Left ventricle myocardium inferior (tissue), 1 donor: ENCODE measurements at regions not wholly inside any gene's neighbourhood (a gene's known extent, or its start where the extent isn't known, plus 50 kb on each side); places are given as distances from the start of the nearest gene placed in this dataset.
"Not testable (repeated sequence)": the region's sequence is repeated elsewhere in the genome, so short reads cannot be mapped to it uniquely, and the experiment has no call there.

ENCODE experiments used
- DNase-seq: peaks from one replicate; pipeline ENCODE4 v3.0.0-alpha.2; 2020
- H3K27ac ChIP-seq: fragments of 200-600 bp; replicated peaks from 2 replicates; pipeline ENCODE4 v1.8.0; 2021
- H3K27me3 ChIP-seq: fragments of 200-600 bp; 2 replicates; pipeline ENCODE4 v1.8.0; 2021; ENCODE audit warnings: low read depth
- H3K36me3 ChIP-seq: fragments of 200-600 bp; 2 replicates; pipeline ENCODE4 v1.8.0; 2021
- H3K4me1 ChIP-seq: fragments of 200-600 bp; 2 replicates; pipeline ENCODE4 v1.8.0; 2021
- H3K4me3 ChIP-seq: fragments of 200-600 bp; 2 replicates; pipeline ENCODE4 v1.8.0; 2021; ENCODE audit warnings: mild to moderate bottlenecking, moderate library complexity
- H3K9me3 ChIP-seq: fragments of 200-600 bp; replicated peaks from 2 replicates; pipeline ENCODE4 v1.8.0; 2021
- CTCF ChIP-seq: fragments of 200-600 bp; IDR thresholded peaks from 2 replicates; pipeline ENCODE4 v1.8.0; 2021; ENCODE audit warnings: antibody characterized with exemption, mild to moderate bottlenecking, borderline replicate concordance
- intact Hi-C: fragments of 100-400 bp; cut with micrococcal nuclease; formaldehyde crosslinking; loops from one replicate; pipeline ENCODE4 v1.11.0; 2022
- donor health status: DM: no; HTN: yes; CAD: no; lungs with severe emphysema.

- Histone ChIP-seq H3K27ac (no peak overlapping the region), H3K4me1 (no peaks in the 10 kb centered on the region), H3K27me3 (peaks cover 35% of the 10 kb centered on the region), H3K9me3 (no peaks in the 10 kb centered on the region), H3K36me3 (no peaks in the 10 kb centered on the region), H3K4me3 (no peak overlapping the region)
- no peak for DNase-seq
- intact Hi-C loops: no loop called here
- no peak for TF ChIP-seq CTCF
Observed at GRCh38 chr2:7566382-7566881, 649.2 kb downstream of the RNF144A start.

GRCh38 chr2:7567116-7567515, 649.9 kb downstream of the RNF144A start:
- peaks cover 37% of the 10 kb centered on the region for H3K27me3 ChIP-seq
- H3K36me3 ChIP-seq, intact Hi-C loops, H3K4me1 ChIP-seq, DNase-seq, H3K4me3 ChIP-seq, H3K27ac ChIP-seq, H3K9me3 ChIP-seq: not testable (repeated sequence)

- H3K4me3 ChIP-seq: no peak overlapping the region
- no peak for DNase-seq
- H3K4me1 ChIP-seq: no peaks in the 10 kb centered on the region
- H3K27ac ChIP-seq: no peak overlapping the region
- H3K27me3 ChIP-seq: peaks cover 42% of the 10 kb centered on the region
- no peak for TF ChIP-seq CTCF
- intact Hi-C loops: no loop called here
- no peaks in the 10 kb centered on the region for H3K36me3 ChIP-seq
- H3K9me3 ChIP-seq: no peaks in the 10 kb centered on the region
Observed at GRCh38 chr2:7567646-7568045, 650.4 kb downstream of the RNF144A start.

- DNase-seq: no peak
Observed at GRCh38 chr2:7570247-7570646, 653.0 kb downstream of the RNF144A start.

GRCh38 chr2:7571701-7572100, 654.5 kb downstream of the RNF144A start:
- DNase-seq: no peak
- no peaks in the 10 kb centered on the region for H3K4me1 ChIP-seq
- no peaks in the 10 kb centered on the region for H3K9me3 ChIP-seq
- no peak overlapping the region for H3K4me3 ChIP-seq
- no peaks in the 10 kb centered on the region for H3K36me3 ChIP-seq
- H3K27ac ChIP-seq: no peak overlapping the region
- no peak for TF ChIP-seq CTCF
- intact Hi-C loops: no loop called here
- H3K27me3 ChIP-seq: peaks cover 50% of the 10 kb centered on the region

More at GRCh38 chr2:7570247-7570646, 653.0 kb downstream of the RNF144A start:
- intact Hi-C loops: no loop called here
- Histone ChIP-seq H3K4me1 (no peaks in the 10 kb centered on the region), H3K9me3 (no peaks in the 10 kb centered on the region), H3K27me3 (peaks cover 57% of the 10 kb centered on the region), H3K36me3 (no peaks in the 10 kb centered on the region), H3K4me3 (no peak overlapping the region), H3K27ac (no peak overlapping the region)
- no peak for TF ChIP-seq CTCF

GRCh38 chr2:7572450-7572849, 655.2 kb downstream of the RNF144A start:
- no peak for DNase-seq
- Histone ChIP-seq H3K4me1 (no peaks in the 10 kb centered on the region), H3K27me3 (peaks cover 52% of the 10 kb centered on the region), H3K9me3 (peaks cover 7% of the 10 kb centered on the region), H3K36me3 (no peaks in the 10 kb centered on the region), H3K4me3 (no peak overlapping the region), H3K27ac (no peak overlapping the region)
- TF ChIP-seq CTCF: no peak
- intact Hi-C loops: no loop called here
